Heart left ventricle (tissue), 16 donors: ENCODE measurements at regions not wholly inside any gene's neighbourhood (a gene's known extent, or its start where the extent isn't known, plus 50 kb on each side); places are given as distances from the start of the nearest gene placed in this dataset.

ENCODE experiments used
- ATAC-seq, 4 donors: fragments of 200-7000 bp; cut with Tn5 transposase; one replicate each; pipeline ENCODE4 v1.9.1; 2020 to 2022; ENCODE audit warnings: moderate library complexity in 4 of 4, mild to moderate bottlenecking in 3 of 4, moderate number of reproducible peaks in 1 of 4
- DNase-seq, 5 donors: peaks; one replicate each; pipeline ENCODE4 v3.0.0-alpha.2; 2020
- H3K27ac ChIP-seq, 12 donors: fragments of 200-600 bp; sonication (generic) in 4 of 12; one replicate each; pipeline versions ENCODE4 v1.5.0 to v1.8.0; 2016 to 2022; ENCODE audit warnings: mild to moderate bottlenecking in 2 of 12
- H3K27me3 ChIP-seq, 9 donors: fragments of 200-600 bp; sonication (generic) in 2 of 9; one replicate each; pipeline versions ENCODE4 v1.5.1 to v1.8.0; 2016 to 2022; ENCODE audit warnings: mild to moderate bottlenecking in 3 of 9
- H3K36me3 ChIP-seq, 9 donors: fragments of 200-600 bp; sonication (generic) in 2 of 9; one replicate each; pipeline versions ENCODE4 v1.5.0 to v1.8.0; 2018 to 2022; ENCODE audit warnings: mild to moderate bottlenecking in 2 of 9
- H3K4me1 ChIP-seq, 12 donors: fragments of 200-600 bp; sonication (generic) in 4 of 12; one replicate each; pipeline versions ENCODE4 v1.5.0 to v1.8.0; 2016 to 2022; ENCODE audit warnings: mild to moderate bottlenecking in 3 of 12
- H3K4me3 ChIP-seq, 12 donors: fragments of 200-600 bp; sonication (generic) in 4 of 12; one replicate each; pipeline versions ENCODE4 v1.5.0 to v1.8.0; 2017 to 2022; ENCODE audit warnings: mild to moderate bottlenecking in 9 of 12, moderate library complexity in 4 of 12
- H3K9me3 ChIP-seq, 12 donors: fragments of 200-600 bp; sonication (generic) in 4 of 12; one replicate each; pipeline versions ENCODE4 v1.5.0 to v1.8.0; 2016 to 2022; ENCODE audit warnings: mild to moderate bottlenecking in 1 of 12
- POLR2A ChIP-seq, 2 donors: fragments of 450-650 bp; IDR thresholded peaks; one replicate each; pipeline ENCODE4 v1.6.1; 2017; ENCODE audit warnings: antibody characterized with exemption in 2 of 2, mild to moderate bottlenecking in 2 of 2, moderate library complexity in 2 of 2
- WGBS, 4 donors: extraction: QIAGEN DNeasy Blood & Tissue Kit in 2 of 4; methylation state at CpG; one replicate each; pipeline versions ENCODE4 v1.1.5 to v1.1.7; 2013 to 2018; 5-methylcytosine and 5-hydroxymethylcytosine counted together
- intact Hi-C, 10 donors: fragments of 100-400 bp; cut with DNase I; formaldehyde crosslinking; loops; one replicate each; pipeline versions ENCODE4 v1.11.1 to v1.14.2; 2022
- TF ChIP-seq, protein P1 (sequence below), 12 donors: fragments of 200-600 bp; sonication (generic) in 4 of 12; IDR thresholded peaks; one replicate each; pipeline versions ENCODE4 v1.5.0 to v1.8.0; 2018 to 2022; ENCODE audit warnings: antibody characterized with exemption in 12 of 12, mild to moderate bottlenecking in 5 of 12
- donor health status: ischemic (EF 13 %, LVEDD 7.1; RV severe dilation, severe dysfunction).
- donor health status: healthy with polysubstance abuse.
- donor health status: DM: no; HTN: yes; CAD: no.
- donor health status: DM: no; HTN: no; CAD: no.
- donor health status: ischemic (EF 25% LVEDD 6.9; RV normal size, moderate dysfunction).
- donor health status: ischemic (EF 25% LVEDD 5.7; RV mildly dilated, moderate dysfunction).
- donor health status: healthy.
- donor health status: DM: yes; HTN: yes; CAD: no.
- donor health status: ischemic (EF 35%, LVEDD 5.7; RV mildly dilated, moderate dysfunction).
- donor health status: nonischemic (EF 11% LVEDD 7.7; RV severe dilation, severe dysfunction).
- donor health status: DM: yes; HTN: yes; CAD: no.
- donor health status: PGD.
- donor health status: ischemic (EF 29% LVEDD 5.4; RV normal size, mild dysfunction).
- donor health status: nonischemic (EF 23%, LVEDD 6.1; RV moderate dilation, normal function).

DNA sequence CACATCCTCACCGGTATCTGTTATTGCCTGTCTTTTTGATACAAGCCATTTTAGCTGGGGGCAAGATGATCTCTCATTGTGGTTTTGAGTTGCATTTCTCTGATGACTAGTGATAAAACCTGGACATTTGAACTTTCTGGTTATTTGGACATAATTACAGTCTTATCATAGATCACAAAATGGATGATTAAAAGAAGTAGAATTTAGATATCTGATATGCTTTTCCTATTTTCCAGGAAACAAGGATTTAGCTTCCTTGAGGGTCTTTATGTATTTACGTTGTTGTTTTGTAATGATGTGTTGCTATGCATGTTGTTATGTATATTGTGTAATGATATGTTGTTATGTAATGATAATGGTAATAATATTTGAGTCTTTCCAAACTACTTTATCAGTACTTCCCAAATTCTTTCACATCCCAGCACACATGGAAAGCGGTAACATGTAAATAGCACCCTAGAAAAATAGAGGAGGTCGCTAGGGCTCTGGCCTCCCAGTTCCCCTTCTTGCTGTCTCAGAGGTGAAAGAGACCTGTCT, 53.8 kb downstream of the GJD2 start:
- Histone ChIP-seq H3K4me1 (no peaks in the 10 kb centered on the region), H3K27me3 (no peaks in the 10 kb centered on the region), H3K4me3 (no peak overlapping the region), H3K27ac (no peak overlapping the region), H3K9me3 (no peaks in the 10 kb centered on the region), H3K36me3 (no peaks in the 10 kb centered on the region)
- DNase-seq, result no peak
- intact Hi-C loops, result loop anchor here in 1 of 10 donors (5.0 kb wide), 1 partner anchor 221 kb away; no protein-coding TSS in a partner anchor
- WGBS, 4 donors, result 84 to 93% (median 85%) methylated on average over 4 of the region's 4 CpGs
- no peak for ATAC-seq
- TF ChIP-seq POLR2A (IDR thresholded peaks at IDR 0.05), result no peak

GRCh38 chr15:34699968-34700640, 54.7 kb downstream of the GJD2 start:
- ATAC-seq (no peak), DNase-seq (no peak)
- Histone ChIP-seq H3K27ac (no peak overlapping the region), H3K4me1 (no peaks in the 10 kb centered on the region), H3K36me3 (no peaks in the 10 kb centered on the region), H3K9me3 (no peaks in the 10 kb centered on the region), H3K27me3 (no peaks in the 10 kb centered on the region), H3K4me3 (no peak overlapping the region)
- intact Hi-C loops, result loop anchor here in 1 of 10 donors (5.0 kb wide), 1 partner anchor 222 kb away; no protein-coding TSS in a partner anchor
- no peak for TF ChIP-seq POLR2A (IDR thresholded peaks at IDR 0.05)
- WGBS, 4 donors, result 48 to 71% (median 64%) methylated on average over 4 of the region's 4 CpGs

DNA sequence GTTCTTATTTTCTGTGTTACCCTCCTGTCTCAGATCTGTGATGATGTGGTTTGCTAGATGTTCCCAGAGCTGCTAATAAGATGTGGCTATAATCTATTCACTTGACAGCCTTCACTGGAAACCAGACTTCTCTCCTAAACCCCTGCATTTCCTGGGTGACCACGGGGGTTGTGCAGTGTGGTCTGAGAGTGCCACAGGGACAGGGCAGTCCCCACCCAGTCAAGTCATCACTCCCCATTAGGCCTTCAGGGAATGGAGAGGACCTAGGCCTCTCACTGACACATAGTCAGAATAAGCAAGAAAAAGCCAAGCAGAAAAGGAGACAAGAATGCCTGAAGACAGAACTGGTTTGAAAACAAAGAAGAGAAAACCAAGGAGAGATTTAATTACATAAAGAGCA, 58.3 kb downstream of the GJD2 start:
- TF ChIP-seq, protein P1, sequence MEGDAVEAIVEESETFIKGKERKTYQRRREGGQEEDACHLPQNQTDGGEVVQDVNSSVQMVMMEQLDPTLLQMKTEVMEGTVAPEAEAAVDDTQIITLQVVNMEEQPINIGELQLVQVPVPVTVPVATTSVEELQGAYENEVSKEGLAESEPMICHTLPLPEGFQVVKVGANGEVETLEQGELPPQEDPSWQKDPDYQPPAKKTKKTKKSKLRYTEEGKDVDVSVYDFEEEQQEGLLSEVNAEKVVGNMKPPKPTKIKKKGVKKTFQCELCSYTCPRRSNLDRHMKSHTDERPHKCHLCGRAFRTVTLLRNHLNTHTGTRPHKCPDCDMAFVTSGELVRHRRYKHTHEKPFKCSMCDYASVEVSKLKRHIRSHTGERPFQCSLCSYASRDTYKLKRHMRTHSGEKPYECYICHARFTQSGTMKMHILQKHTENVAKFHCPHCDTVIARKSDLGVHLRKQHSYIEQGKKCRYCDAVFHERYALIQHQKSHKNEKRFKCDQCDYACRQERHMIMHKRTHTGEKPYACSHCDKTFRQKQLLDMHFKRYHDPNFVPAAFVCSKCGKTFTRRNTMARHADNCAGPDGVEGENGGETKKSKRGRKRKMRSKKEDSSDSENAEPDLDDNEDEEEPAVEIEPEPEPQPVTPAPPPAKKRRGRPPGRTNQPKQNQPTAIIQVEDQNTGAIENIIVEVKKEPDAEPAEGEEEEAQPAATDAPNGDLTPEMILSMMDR (IDR thresholded peaks at IDR 0.05), result no peak
- TF ChIP-seq POLR2A (IDR thresholded peaks at IDR 0.05), result no peak
- no peak overlapping the region for H3K4me3 ChIP-seq
- H3K36me3 ChIP-seq, result no peaks in the 10 kb centered on the region
- WGBS, 4 donors, result 45 to 67% (median 58%) methylated on average over 1 of the region's 1 CpG
- no peaks in the 10 kb centered on the region for H3K27me3 ChIP-seq
- H3K27ac ChIP-seq, result no peak overlapping the region
- H3K4me1 ChIP-seq, result no peaks in the 10 kb centered on the region
- H3K9me3 ChIP-seq, result no peaks in the 10 kb centered on the region
- ATAC-seq, result no peak
- no peak for DNase-seq
- intact Hi-C loops, result no loop called here

- TF ChIP-seq, protein P1 (IDR thresholded peaks at IDR 0.05), result no peak
- TF ChIP-seq POLR2A (IDR thresholded peaks at IDR 0.05), result no peak
- DNase-seq (no peak), ATAC-seq (no peak)
- H3K9me3 ChIP-seq, result peaks cover 0 to 14% (median 0%) of the 10 kb centered on the region in 12 donors
- WGBS, 4 donors, result 46 to 61% (median 56%) methylated on average over 4 of the region's 4 CpGs
- no peaks in the 10 kb centered on the region for H3K4me1 ChIP-seq
- H3K27me3 ChIP-seq, result no peaks in the 10 kb centered on the region
- H3K27ac ChIP-seq, result no peak overlapping the region
- no peaks in the 10 kb centered on the region for H3K36me3 ChIP-seq
- no peak overlapping the region for H3K4me3 ChIP-seq
- intact Hi-C loops, result loop anchor here in 2 of 10 donors (2.0 kb wide), 2 partner anchors 16 to 18 kb away; no protein-coding TSS in a partner anchor
Measured at GRCh38 chr15:34693053-34693744, 61.6 kb downstream of the GJD2 start.

GRCh38 chr15:34691034-34691433, 63.8 kb downstream of the GJD2 start:
- no peaks in the 10 kb centered on the region for H3K36me3 ChIP-seq
- H3K9me3 ChIP-seq, result peaks cover 0 to 15% (median 0%) of the 10 kb centered on the region in 12 donors
- H3K27ac ChIP-seq, result no peak overlapping the region
- DNase-seq (no peak), ATAC-seq (no peak)
- no peaks in the 10 kb centered on the region for H3K4me1 ChIP-seq
- no peaks in the 10 kb centered on the region for H3K27me3 ChIP-seq
- H3K4me3 ChIP-seq, result no peak overlapping the region
- intact Hi-C loops, result no loop called here
- TF ChIP-seq POLR2A (IDR thresholded peaks at IDR 0.05), result no peak
- 45 to 75% (median 60%) methylated on average over 2 of the region's 2 CpGs for WGBS, 4 donors
